Esophagus squamous epithelium (tissue), 5 donors: ENCODE measurements at regions not wholly inside any gene's neighbourhood (a gene's known extent, or its start where the extent isn't known, plus 50 kb on each side); places are given as distances from the start of the nearest gene placed in this dataset.

ENCODE experiments used
- DNase-seq: peaks from one replicate; lab custom pipeline; 2025; lab: John Stamatoyannopoulos, UW
- H3K27ac ChIP-seq, 4 donors: fragments of 200-600 bp; sonication (generic); one replicate each; pipeline ENCODE4 v1.5.1; 2016 to 2019; ENCODE audit warnings: mild to moderate bottlenecking in 1 of 4
- H3K27me3 ChIP-seq, 4 donors: fragments of 200-600 bp; sonication (generic); 1 replicate in 3 of 4; 2 replicates in 1 of 4; pipeline versions ENCODE4 v1.5.1 to v1.6.0; 2017 to 2021; ENCODE audit warnings: antibody characterized with exemption in 1 of 4
- H3K36me3 ChIP-seq, 3 donors: fragments of 200-600 bp; sonication (generic); one replicate each; pipeline ENCODE4 v1.5.1; 2016 to 2019
- H3K4me1 ChIP-seq, 3 donors: fragments of 200-600 bp; sonication (generic); one replicate each; pipeline ENCODE4 v1.5.1; 2017 to 2019
- H3K4me3 ChIP-seq, 4 donors: fragments of 200-600 bp; sonication (generic); 1 replicate in 3 of 4; 2 replicates in 1 of 4; pipeline ENCODE4 v1.5.1; 2016 to 2019; ENCODE audit warnings: mild to moderate bottlenecking in 2 of 4, moderate library complexity in 1 of 4
- H3K9me3 ChIP-seq, 3 donors: fragments of 200-600 bp; sonication (generic); one replicate each; pipeline ENCODE4 v1.5.1; 2016 to 2019
- POLR2A ChIP-seq, 4 donors: fragments of 450-650 bp; IDR thresholded peaks; one replicate each; pipeline ENCODE4 v1.6.1; 2017; ENCODE audit warnings: antibody characterized with exemption in 4 of 4, mild to moderate bottlenecking in 4 of 4, moderate library complexity in 3 of 4
- WGBS, 2 donors: methylation state at CpG; one replicate each; pipeline ENCODE4 v1.1.5; 2018; 5-methylcytosine and 5-hydroxymethylcytosine counted together
- intact Hi-C: fragments of 100-400 bp; cut with DNase I; formaldehyde crosslinking; loops from one replicate; pipeline ENCODE4 v1.15.0; 2022
- TF ChIP-seq, protein P1 (sequence below), 6 experiments: fragments of 450-650 bp in 4 of 6; fragments of 200-600 bp in 2 of 6; sonication (generic) in 2 of 6; IDR thresholded peaks; one replicate each; pipeline ENCODE4 v1.5.1; 2016 to 2019; ENCODE audit warnings: antibody characterized with exemption in 6 of 6, mild to moderate bottlenecking in 4 of 6, moderate library complexity in 4 of 6
- donor health status: DM: yes; HTN: yes; CAD: no.

GRCh38 chr14:42626986-42627385 is 1020.3 kb downstream of the LRFN5 start:
- no peaks in the 10 kb centered on the region for H3K4me1 ChIP-seq
- intact Hi-C loops, result no loop called here
- no peaks in the 10 kb centered on the region for H3K27me3 ChIP-seq
- no peaks in the 10 kb centered on the region for H3K9me3 ChIP-seq
- TF ChIP-seq, protein P1, sequence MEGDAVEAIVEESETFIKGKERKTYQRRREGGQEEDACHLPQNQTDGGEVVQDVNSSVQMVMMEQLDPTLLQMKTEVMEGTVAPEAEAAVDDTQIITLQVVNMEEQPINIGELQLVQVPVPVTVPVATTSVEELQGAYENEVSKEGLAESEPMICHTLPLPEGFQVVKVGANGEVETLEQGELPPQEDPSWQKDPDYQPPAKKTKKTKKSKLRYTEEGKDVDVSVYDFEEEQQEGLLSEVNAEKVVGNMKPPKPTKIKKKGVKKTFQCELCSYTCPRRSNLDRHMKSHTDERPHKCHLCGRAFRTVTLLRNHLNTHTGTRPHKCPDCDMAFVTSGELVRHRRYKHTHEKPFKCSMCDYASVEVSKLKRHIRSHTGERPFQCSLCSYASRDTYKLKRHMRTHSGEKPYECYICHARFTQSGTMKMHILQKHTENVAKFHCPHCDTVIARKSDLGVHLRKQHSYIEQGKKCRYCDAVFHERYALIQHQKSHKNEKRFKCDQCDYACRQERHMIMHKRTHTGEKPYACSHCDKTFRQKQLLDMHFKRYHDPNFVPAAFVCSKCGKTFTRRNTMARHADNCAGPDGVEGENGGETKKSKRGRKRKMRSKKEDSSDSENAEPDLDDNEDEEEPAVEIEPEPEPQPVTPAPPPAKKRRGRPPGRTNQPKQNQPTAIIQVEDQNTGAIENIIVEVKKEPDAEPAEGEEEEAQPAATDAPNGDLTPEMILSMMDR (IDR thresholded peaks at IDR 0.05), result no peak
- no peak for TF ChIP-seq POLR2A (IDR thresholded peaks at IDR 0.05)
- H3K27ac ChIP-seq, result no peak overlapping the region
- H3K36me3 ChIP-seq, result no peaks in the 10 kb centered on the region
- H3K4me3 ChIP-seq, result no peak overlapping the region
- no peak for DNase-seq

GRCh38 chr14:42624980-42625761 is 1018.5 kb downstream of the LRFN5 start:
- TF ChIP-seq, protein P1 (IDR thresholded peaks at IDR 0.05), result no peak
- TF ChIP-seq POLR2A (IDR thresholded peaks at IDR 0.05), result no peak
- H3K4me3 ChIP-seq, result no peak overlapping the region
- H3K36me3 ChIP-seq, result no peaks in the 10 kb centered on the region
- H3K9me3 ChIP-seq, result no peaks in the 10 kb centered on the region
- intact Hi-C loops, result no loop called here
- DNase-seq, result no peak
- WGBS, 2 donors, result 13 to 39% methylated on average over 1 of the region's 1 CpG
- H3K27me3 ChIP-seq, result no peaks in the 10 kb centered on the region
- H3K27ac ChIP-seq, result no peak overlapping the region
- no peaks in the 10 kb centered on the region for H3K4me1 ChIP-seq

DNA sequence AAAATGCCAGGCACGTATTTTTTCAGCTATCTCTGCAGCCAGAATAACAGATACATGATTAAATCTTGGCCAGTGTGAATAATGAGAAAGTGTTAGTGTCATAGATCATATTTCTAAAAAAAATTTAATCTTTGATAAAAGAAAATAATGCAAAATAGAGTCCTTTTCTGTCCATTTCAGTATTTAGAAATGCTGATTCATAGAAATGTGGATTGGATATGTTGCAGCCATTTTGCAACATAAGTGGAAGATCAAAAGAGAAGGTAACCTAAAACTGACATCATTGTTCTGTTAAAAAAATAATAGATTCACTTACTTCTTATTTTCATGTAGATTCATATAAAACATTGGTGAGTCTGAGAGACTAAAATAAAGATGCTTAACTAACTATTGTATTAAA is 1010.3 kb downstream of the LRFN5 start:
- Histone ChIP-seq H3K4me1 (no peaks in the 10 kb centered on the region), H3K36me3 (no peaks in the 10 kb centered on the region), H3K27ac (no peak overlapping the region), H3K9me3 (no peaks in the 10 kb centered on the region), H3K4me3 (no peak overlapping the region), H3K27me3 (no peaks in the 10 kb centered on the region)
- 52 to 74% methylated on average over 1 of the region's 1 CpG for WGBS, 2 donors
- no peak for DNase-seq
- intact Hi-C loops, result no loop called here
- no peak for TF ChIP-seq POLR2A (IDR thresholded peaks at IDR 0.05)
- TF ChIP-seq, protein P1 (IDR thresholded peaks at IDR 0.05), result no peak

DNA sequence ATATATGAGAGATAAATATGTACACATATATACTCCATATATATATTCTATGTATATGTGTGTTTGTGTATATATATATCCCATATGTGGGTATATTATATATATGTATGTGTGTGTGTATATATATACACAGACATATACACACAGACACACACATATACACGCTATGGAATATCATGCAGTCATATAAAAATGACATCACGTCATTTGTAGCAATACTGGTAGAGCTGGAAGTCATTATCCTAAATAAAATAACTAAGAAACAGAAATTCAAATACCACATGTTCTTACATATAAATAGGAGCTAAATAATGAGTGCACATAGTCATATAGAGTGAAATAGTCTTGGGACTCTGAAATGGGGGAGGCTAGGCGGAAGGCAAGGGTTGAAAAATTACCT is 1000.2 kb downstream of the LRFN5 start:
- intact Hi-C loops, result no loop called here

DNA sequence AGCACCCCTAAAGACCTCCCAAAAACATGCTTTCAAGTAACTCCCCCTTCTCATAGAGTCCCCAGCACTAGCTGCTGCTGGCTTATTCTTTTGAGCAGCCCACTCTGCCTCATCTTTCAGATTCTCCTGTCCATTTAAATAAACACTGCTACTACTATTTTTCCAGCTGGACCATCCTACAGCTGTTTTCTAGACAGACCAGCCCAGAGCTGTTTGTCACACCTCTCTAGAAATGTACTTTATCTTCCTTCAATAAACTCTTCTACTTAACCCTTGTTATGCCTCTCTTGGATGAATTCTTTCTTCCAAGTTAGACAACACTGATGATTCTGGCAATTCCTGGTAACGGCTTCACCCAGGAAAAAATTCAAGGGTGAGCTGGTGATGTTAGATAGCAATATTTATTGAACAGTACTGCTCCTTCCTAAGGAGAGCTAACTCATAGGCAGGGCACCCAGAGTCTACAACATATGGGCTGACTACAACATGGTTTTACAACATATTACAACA is 995.7 kb downstream of the LRFN5 start:
- intact Hi-C loops, result no loop called here
- 50% methylated on average over 1 of the region's 1 CpG for WGBS, 2 donors

More for the DNA sequence above, 1000.2 kb downstream of the LRFN5 start:
- Histone ChIP-seq H3K4me3 (no peak overlapping the region), H3K27me3 (no peaks in the 10 kb centered on the region), H3K27ac (no peak overlapping the region), H3K4me1 (no peaks in the 10 kb centered on the region), H3K9me3 (no peaks in the 10 kb centered on the region), H3K36me3 (no peaks in the 10 kb centered on the region)
- WGBS, 2 donors, result 74 to 89% methylated on average over 3 of the region's 3 CpGs
- DNase-seq, result no peak
- TF ChIP-seq, protein P1 (IDR thresholded peaks at IDR 0.05), result no peak
- no peak for TF ChIP-seq POLR2A (IDR thresholded peaks at IDR 0.05)

More for the DNA sequence above, 995.7 kb downstream of the LRFN5 start:
- no peak overlapping the region for H3K27ac ChIP-seq
- DNase-seq, result no peak
- no peaks in the 10 kb centered on the region for H3K4me1 ChIP-seq
- no peak overlapping the region for H3K4me3 ChIP-seq
- H3K27me3 ChIP-seq, result no peaks in the 10 kb centered on the region
- H3K9me3 ChIP-seq, result no peaks in the 10 kb centered on the region
- H3K36me3 ChIP-seq, result no peaks in the 10 kb centered on the region
- TF ChIP-seq POLR2A (IDR thresholded peaks at IDR 0.05), result no peak
- TF ChIP-seq, protein P1 (IDR thresholded peaks at IDR 0.05), result no peak
